T-cell (primary cell): ENCODE measurements at regions not wholly inside any gene's neighbourhood (a gene's known extent, or its start where the extent isn't known, plus 50 kb on each side); places are given as distances from the start of the nearest gene placed in this dataset.

Experiments
- ATAC-seq, 4 experiments: fragments of 200-7000 bp in 3 of 4; fragments of 150-1000 bp in 1 of 4; cut with Tn5 transposase; replicated peaks in 1 of 4; 1 replicate in 3 of 4; 2 replicates in 1 of 4; pipeline ENCODE4 v1.10.0; 2021; ENCODE audit warnings: moderate library complexity in 3 of 4, mild to moderate bottlenecking in 2 of 4, moderate number of reproducible peaks in 1 of 4
- CTCF ChIA-PET, 2 donors: fragments of 300-600 bp; sonication (Branson Sonifier 250); formaldehyde crosslinking; loops; one replicate each; lab custom pipeline; 2022; ENCODE audit warnings: antibody characterized with exemption in 2 of 2; lab: Charles Lee
- POLR2A ChIA-PET, 2 donors: fragments of 300-600 bp; sonication (Branson Sonifier 250); formaldehyde crosslinking; loops; one replicate each; lab custom pipeline; 2022; ENCODE audit warnings: antibody characterized with exemption in 2 of 2; lab: Charles Lee
- DNase-seq, 35 experiments: peaks; one replicate each; pipeline versions ENCODE4 v3.0.0 to v3.0.0-alpha.2; 2013 to 2023
- H3K27ac ChIP-seq: one replicate; pipeline ENCODE4 v1.5.1; 2013; ENCODE audit warnings: low read length
- H3K27me3 ChIP-seq, 2 experiments: replicated peaks in 1 of 2; 1 replicate in 1 of 2; 2 replicates in 1 of 2; pipeline versions ENCODE4 v1.6.1 to v1.7.0; 2013; ENCODE audit warnings: low read length in 1 of 2, mixed read lengths in 1 of 2; ENCODE audit not compliant: control insufficient read depth in 2 of 2, insufficient read depth in 2 of 2; ENCODE audit errors: extremely low read depth in 1 of 2
- H3K36me3 ChIP-seq, 2 donors: 1 replicate in 1 of 2; 2 replicates in 1 of 2; pipeline versions ENCODE4 v1.6.1 to v1.7.0; 2013; ENCODE audit warnings: low read length in 1 of 2; ENCODE audit not compliant: control insufficient read depth in 2 of 2, insufficient read depth in 1 of 2; ENCODE audit errors: extremely low read depth in 1 of 2
- H3K4me1 ChIP-seq, 2 experiments: 1 replicate in 1 of 2; 2 replicates in 1 of 2; pipeline versions ENCODE4 v1.6.1 to v1.7.0; 2013; ENCODE audit warnings: low read length in 2 of 2, mixed read lengths in 1 of 2; ENCODE audit not compliant: insufficient read depth in 2 of 2, control insufficient read depth in 1 of 2; ENCODE audit errors: extremely low read depth in 1 of 2
- H3K4me3 ChIP-seq, 2 donors: 1 replicate in 1 of 2; 2 replicates in 1 of 2; pipeline versions ENCODE4 v1.5.1 to v1.7.0; 2013; ENCODE audit warnings: mild to moderate bottlenecking in 2 of 2, low read length in 1 of 2, moderate library complexity in 1 of 2; ENCODE audit not compliant: control insufficient read depth in 1 of 2; ENCODE audit errors: extremely low read depth in 1 of 2
- H3K9me3 ChIP-seq: 2 replicates; pipeline ENCODE4 v1.7.0; 2013
- H3K27ac Mint-ChIP-seq, 2 donors: one replicate each; pipeline ENCODE4 v1.8.0; 2020 to 2021; ENCODE audit warnings: mild to moderate bottlenecking in 2 of 2, mixed read lengths in 2 of 2
- H3K27me3 Mint-ChIP-seq, 2 donors: one replicate each; pipeline ENCODE4 v1.8.0; 2021 to 2022; ENCODE audit warnings: mixed read lengths in 2 of 2
- H3K36me3 Mint-ChIP-seq: one replicate; pipeline ENCODE4 v1.8.0; 2021; ENCODE audit warnings: mixed read lengths
- H3K4me1 Mint-ChIP-seq, 3 donors: one replicate each; pipeline ENCODE4 v1.8.0; 2020 to 2022; ENCODE audit warnings: mixed read lengths in 3 of 3, mild to moderate bottlenecking in 1 of 3
- H3K4me3 Mint-ChIP-seq, 3 donors: one replicate each; pipeline ENCODE4 v1.8.0; 2020 to 2022; ENCODE audit warnings: mild to moderate bottlenecking in 3 of 3, mixed read lengths in 3 of 3, moderate library complexity in 3 of 3
- H3K9me3 Mint-ChIP-seq, 3 donors: one replicate each; pipeline ENCODE4 v1.8.0; 2020 to 2022; ENCODE audit warnings: mixed read lengths in 3 of 3
- WGBS: methylation state at CpG from one replicate; pipeline ENCODE4 v1.1.5; 2013; ENCODE audit warnings: missing lambda C conversion rate; ENCODE audit not compliant: insufficient coverage; 5-methylcytosine and 5-hydroxymethylcytosine counted together

- no peaks in the 10 kb centered on the region for H3K9me3 Mint-ChIP-seq
- Histone ChIP-seq H3K27me3 (peaks cover 0 to 3% of the 10 kb centered on the region in 2 experiments), H3K4me1 (peaks cover 5 to 10% of the 10 kb centered on the region in 2 experiments), H3K27ac (no peak overlapping the region), H3K9me3 (no peaks in the 10 kb centered on the region), H3K36me3 (no peaks in the 10 kb centered on the region), H3K4me3 (no peak overlapping the region)
- H3K4me3 Mint-ChIP-seq: no peak overlapping the region
- no peak overlapping the region for H3K27ac Mint-ChIP-seq
- no peaks in the 10 kb centered on the region for H3K36me3 Mint-ChIP-seq
- DNase-seq (no peak), ATAC-seq (no peak)
- H3K27me3 Mint-ChIP-seq: peaks cover 0 to 22% of the 10 kb centered on the region in 2 donors
- ChIA-PET POLR2A (no interaction called here), CTCF (no interaction called here)
- peaks cover 13 to 15% (median 14%) of the 10 kb centered on the region in 3 donors for H3K4me1 Mint-ChIP-seq
- no CpG with 5 or more reads among the region's 13 CpGs for WGBS
Measured at GRCh38 chrX:40247848-40248622, 150.3 kb upstream of the BCOR start.

GRCh38 chrX:40247382-40247781, 149.6 kb upstream of the BCOR start:
- CTCF ChIA-PET: no interaction called here
- Histone ChIP-seq H3K4me1 (peaks cover 5 to 10% of the 10 kb centered on the region in 2 experiments), H3K4me3 (no peak overlapping the region), H3K27me3 (peaks cover 0 to 3% of the 10 kb centered on the region in 2 experiments), H3K36me3 (no peaks in the 10 kb centered on the region), H3K9me3 (no peaks in the 10 kb centered on the region), H3K27ac (no peak overlapping the region)
- Mint-ChIP-seq H3K27me3 (peaks cover 0 to 22% of the 10 kb centered on the region in 2 donors), H3K9me3 (no peaks in the 10 kb centered on the region), H3K4me1 (peaks cover 13 to 15% (median 14%) of the 10 kb centered on the region in 3 donors), H3K36me3 (no peaks in the 10 kb centered on the region), H3K4me3 (no peak overlapping the region), H3K27ac (no peak overlapping the region)
- POLR2A ChIA-PET: no interaction called here
- WGBS: no CpG with 5 or more reads among the region's 1 CpG
- DNase-seq (no peak), ATAC-seq (no peak)

DNA sequence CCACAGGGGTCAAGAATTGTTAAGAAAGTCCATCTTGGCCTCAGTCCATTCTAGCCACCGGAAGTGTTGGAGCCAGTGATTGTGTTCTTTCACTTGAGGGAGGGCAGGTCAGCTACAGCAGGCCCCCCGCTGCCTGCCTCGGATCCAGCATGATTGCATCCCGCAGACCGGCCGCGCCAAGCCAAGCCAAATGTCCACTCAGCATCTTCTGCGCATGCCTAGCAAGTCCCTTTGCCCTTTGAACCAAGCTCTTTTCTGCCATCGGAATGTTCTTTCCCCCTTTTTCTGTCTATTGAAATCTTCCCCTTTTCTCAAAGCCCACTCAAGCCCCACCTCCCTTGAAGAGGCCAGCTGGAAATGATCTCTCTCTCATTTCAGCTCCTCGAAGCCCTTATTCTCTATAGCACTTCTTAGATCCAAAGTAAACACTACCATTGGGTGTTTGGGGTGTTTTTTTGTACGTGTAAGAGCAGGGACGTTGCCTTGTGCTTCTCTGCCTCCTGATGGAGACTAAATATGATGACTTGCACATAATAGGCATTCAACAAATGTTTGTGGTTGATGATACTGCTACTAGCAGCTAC, 147.8 kb upstream of the BCOR start:
- H3K27ac ChIP-seq: no peak overlapping the region
- Mint-ChIP-seq H3K4me3 (peak overlapping the region in 1 of 3 donors; percentile 49), H3K4me1 (peaks cover 13 to 15% (median 14%) of the 10 kb centered on the region in 3 donors), H3K9me3 (no peaks in the 10 kb centered on the region), H3K27me3 (peaks cover 0 to 19% of the 10 kb centered on the region in 2 donors), H3K36me3 (no peaks in the 10 kb centered on the region), H3K27ac (no peak overlapping the region)
- ChIA-PET POLR2A (no interaction called here), CTCF (interaction anchor here in 1 of 2 donors (0.6 kb wide), 1 partner anchor 32 kb away, joined by 3 read pairs; no protein-coding TSS in a partner anchor)
- 29% methylated on average over 1 of the region's 12 CpGs for WGBS
- H3K36me3 ChIP-seq: no peaks in the 10 kb centered on the region
- H3K27me3 ChIP-seq: peaks cover 0 to 3% of the 10 kb centered on the region in 2 experiments
- DNase-seq (peak in 1 of 35 experiments; percentile 30), ATAC-seq (peak in 2 of 4 experiments; percentile 23 to 66)
- no peak overlapping the region for H3K4me3 ChIP-seq
- no peaks in the 10 kb centered on the region for H3K9me3 ChIP-seq
- peaks cover 5 to 10% of the 10 kb centered on the region in 2 experiments for H3K4me1 ChIP-seq

DNA sequence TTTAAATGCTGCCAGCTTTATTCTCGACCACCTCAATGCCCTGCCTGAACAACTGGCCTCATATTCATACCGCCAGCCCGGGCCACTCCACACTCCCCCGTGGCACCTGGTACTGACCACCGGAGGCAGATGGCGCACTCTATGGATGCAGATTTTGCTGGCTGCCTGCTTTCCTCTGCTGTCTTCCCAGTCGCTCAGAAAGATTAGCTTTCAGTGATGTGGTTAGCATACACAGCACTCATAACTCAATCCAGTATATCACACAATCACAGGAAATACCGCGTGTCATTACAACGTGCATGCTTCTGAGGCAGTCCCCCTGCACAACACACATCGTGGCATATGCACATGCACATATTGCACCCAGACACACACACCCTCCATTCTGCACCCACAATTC, 147.2 kb upstream of the BCOR start:
- H3K4me3 Mint-ChIP-seq: peak overlapping the region in 1 of 3 donors; percentile 49
- peak in 4 of 35 experiments; percentile 5 to 28 (median 17) for DNase-seq

DNA sequence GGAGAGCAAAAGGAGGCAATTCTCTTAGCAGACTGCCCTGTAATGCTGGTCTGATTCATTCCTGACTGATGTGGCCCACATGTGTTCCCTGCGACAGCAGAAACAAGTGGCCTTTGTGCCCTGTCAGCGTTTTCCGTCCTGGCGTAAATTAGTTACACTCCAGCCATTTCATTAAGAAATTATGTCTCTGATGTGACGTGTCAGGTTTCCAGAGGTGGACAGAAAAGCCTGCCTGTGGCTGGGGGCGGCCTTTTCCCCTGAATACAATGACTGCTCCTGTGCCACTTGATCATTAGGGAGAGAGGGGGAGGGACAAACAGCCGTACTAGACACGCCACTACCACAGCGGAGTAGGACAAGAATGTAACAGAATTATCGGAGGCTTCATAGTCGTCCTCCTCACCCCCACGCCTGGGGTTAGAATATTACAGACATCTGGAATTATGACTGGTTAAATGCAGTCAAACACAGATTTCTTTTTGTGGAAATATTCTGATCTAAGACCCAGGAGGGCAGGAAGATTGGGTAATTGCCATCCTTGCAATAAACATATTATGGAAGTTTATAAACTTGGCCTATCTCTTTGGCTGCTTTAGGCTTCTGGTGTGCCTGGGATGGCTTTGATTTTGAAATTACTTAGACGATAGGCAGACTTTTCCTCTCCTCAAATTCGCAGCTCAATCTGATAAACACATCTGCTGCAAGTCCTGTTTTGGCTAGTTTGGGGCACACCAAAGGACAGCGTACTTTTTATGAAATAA, 146.2 kb upstream of the BCOR start:
- ChIA-PET CTCF (interaction anchor here in 1 of 2 donors (0.6 kb wide), 1 partner anchor 481 kb away, joined by 5 read pairs; no protein-coding TSS in a partner anchor), POLR2A (interaction anchor here in 1 of 2 donors (0.6 kb wide), 1 partner anchor 147 kb away, joined by 3 read pairs; no protein-coding TSS in a partner anchor)
- Histone ChIP-seq H3K4me1 (peaks cover 5 to 10% of the 10 kb centered on the region in 2 experiments), H3K36me3 (no peaks in the 10 kb centered on the region), H3K9me3 (no peaks in the 10 kb centered on the region), H3K27me3 (peaks cover 0 to 3% of the 10 kb centered on the region in 2 experiments), H3K27ac (no peak overlapping the region), H3K4me3 (no peak overlapping the region)
- WGBS: 80% methylated on average over 1 of the region's 15 CpGs
- Mint-ChIP-seq H3K9me3 (no peaks in the 10 kb centered on the region), H3K27ac (no peak overlapping the region), H3K4me3 (no peak overlapping the region), H3K4me1 (peaks cover 13 to 15% (median 14%) of the 10 kb centered on the region in 3 donors), H3K27me3 (peaks cover 0 to 22% of the 10 kb centered on the region in 2 donors), H3K36me3 (no peaks in the 10 kb centered on the region)
- DNase-seq (no peak), ATAC-seq (no peak)

More for the DNA sequence above, 147.2 kb upstream of the BCOR start:
- Mint-ChIP-seq H3K27me3 (peaks cover 0 to 22% of the 10 kb centered on the region in 2 donors), H3K27ac (no peak overlapping the region), H3K36me3 (no peaks in the 10 kb centered on the region), H3K4me1 (peaks cover 13 to 15% (median 14%) of the 10 kb centered on the region in 3 donors), H3K9me3 (no peaks in the 10 kb centered on the region)
- Histone ChIP-seq H3K4me3 (no peak overlapping the region), H3K4me1 (peaks cover 5 to 10% of the 10 kb centered on the region in 2 experiments), H3K36me3 (no peaks in the 10 kb centered on the region), H3K9me3 (no peaks in the 10 kb centered on the region), H3K27me3 (peaks cover 0 to 3% of the 10 kb centered on the region in 2 experiments), H3K27ac (no peak overlapping the region)
- ChIA-PET POLR2A (no interaction called here), CTCF (interaction anchor here in 1 of 2 donors (0.6 kb wide), 1 partner anchor 33 kb away, joined by 3 read pairs; no protein-coding TSS in a partner anchor)
- WGBS: 17% methylated on average over 5 of the region's 11 CpGs
- ATAC-seq: peak; percentile 45 to 82 (median 60)

GRCh38 chrX:40240844-40241243, 143.1 kb upstream of the BCOR start:
- H3K27me3 ChIP-seq: peaks cover 0 to 3% of the 10 kb centered on the region in 2 experiments
- ATAC-seq (no peak), DNase-seq (no peak)
- Mint-ChIP-seq H3K4me3 (no peak overlapping the region), H3K9me3 (no peaks in the 10 kb centered on the region), H3K27ac (no peak overlapping the region), H3K27me3 (peaks cover 0 to 15% of the 10 kb centered on the region in 2 donors), H3K4me1 (peaks cover 12 to 17% (median 14%) of the 10 kb centered on the region in 3 donors), H3K36me3 (no peaks in the 10 kb centered on the region)
- H3K27ac ChIP-seq: no peak overlapping the region
- POLR2A ChIA-PET: no interaction called here
- CTCF ChIA-PET: no interaction called here
- no peaks in the 10 kb centered on the region for H3K36me3 ChIP-seq
- H3K9me3 ChIP-seq: no peaks in the 10 kb centered on the region
- peaks cover 5 to 10% of the 10 kb centered on the region in 2 experiments for H3K4me1 ChIP-seq
- H3K4me3 ChIP-seq: no peak overlapping the region
